GM19238 (cell line): ENCODE measurements at regions not wholly inside any gene's neighbourhood (a gene's known extent, or its start where the extent isn't known, plus 50 kb on each side); places are given as distances from the start of the nearest gene placed in this dataset.
"Not testable (repeated sequence)": the region's sequence is repeated elsewhere in the genome, so short reads cannot be mapped to it uniquely, and the experiment has no call there.

Experiments used
- DNase-seq: peaks from one replicate; pipeline ENCODE4 v3.0.0; 2011; ENCODE audit warnings: low spot score; ENCODE audit not compliant: insufficient read length

- no peak for DNase-seq
Observed at GRCh38 chr6:144909753-144910285, 624.7 kb downstream of the UTRN start.

GRCh38 chr6:144911322-144911721 is 626.2 kb downstream of the UTRN start:
- no peak for DNase-seq

GRCh38 chr6:144912474-144912873 is 627.3 kb downstream of the UTRN start:
- DNase-seq: no peak

GRCh38 chr6:144918073-144918472 is 632.9 kb downstream of the UTRN start:
- no peak for DNase-seq

GRCh38 chr6:144919560-144919959 is 634.4 kb downstream of the UTRN start:
- DNase-seq: no peak

GRCh38 chr6:144920391-144920961 is 635.3 kb downstream of the UTRN start:
- no peak for DNase-seq

GRCh38 chr6:144921206-144921975 is 636.3 kb downstream of the UTRN start:
- no peak for DNase-seq

- DNase-seq: no peak
Observed at GRCh38 chr6:144922120-144922722, 637.1 kb downstream of the UTRN start.

GRCh38 chr6:144922771-144923490 is 637.8 kb downstream of the UTRN start:
- not testable (repeated sequence) for DNase-seq

- DNase-seq: not testable (repeated sequence)
Observed at GRCh38 chr6:144923491-144923787, 638.3 kb downstream of the UTRN start.

- DNase-seq: no peak
Observed at GRCh38 chr6:144928847-144929246, 643.7 kb downstream of the UTRN start.

- no peak for DNase-seq
Observed at GRCh38 chr6:144929262-144929661, 644.1 kb downstream of the UTRN start.

- DNase-seq: no peak
Observed at GRCh38 chr6:144931172-144932035, 646.3 kb downstream of the UTRN start.

GRCh38 chr6:144932621-144933020 is 647.5 kb downstream of the UTRN start:
- DNase-seq: no peak

- DNase-seq: no peak
Observed at GRCh38 chr6:144935181-144935580, 650.0 kb downstream of the UTRN start.

- DNase-seq: no peak
Observed at GRCh38 chr6:144935661-144936060, 650.5 kb downstream of the UTRN start.

GRCh38 chr6:144936764-144937163 is 651.6 kb downstream of the UTRN start:
- DNase-seq: no peak

GRCh38 chr6:144939921-144940320 is 654.8 kb downstream of the UTRN start:
- DNase-seq: no peak

- DNase-seq: no peak
Observed at GRCh38 chr6:144944106-144944505, 659.0 kb downstream of the UTRN start.

GRCh38 chr6:144947398-144947976 is 662.4 kb downstream of the UTRN start:
- no peak for DNase-seq
